ENCODE measurements at regions not wholly inside any gene's neighbourhood (a gene's known extent, or its start where the extent isn't known, plus 50 kb on each side); places are given as distances from the start of the nearest gene placed in this dataset.

GRCh38 chr10:62610649-62611229 lies 193.8 kb upstream of the ADO start:
- no peaks in the 10 kb centered on the region for H3K9me3 ChIP-seq

GRCh38 chr10:62613424-62613823 lies 191.1 kb upstream of the ADO start:
- in situ Hi-C loops (cut with MboI; ENCODE audit: low sequenced_read_pairs in 4 of 4): loop anchor here in 3 of 4 donors (5.0 to 25.0 kb wide), 4 partner anchors 209 to 474 kb away; no protein-coding TSS in a partner anchor

More at GRCh38 chr10:62610649-62611229, 193.8 kb upstream of the ADO start:
- Histone ChIP-seq H3K27me3 (no peaks in the 10 kb centered on the region), H3K4me1 (no peaks in the 10 kb centered on the region), H3K36me3 (no peaks in the 10 kb centered on the region), H3K27ac (no peak overlapping the region), H3K4me3 (no peak overlapping the region)
- ATAC-seq: no peak
- in situ Hi-C loops (cut with MboI; ENCODE audit: low sequenced_read_pairs in 4 of 4): loop anchor here in 3 of 4 donors (5.0 to 25.0 kb wide), 4 partner anchors 212 to 477 kb away; no protein-coding TSS in a partner anchor
- intact Hi-C loops (cut with DNase I; ENCODE audit: low total_unique reads): loop anchor here (1.0 to 5.0 kb wide), 2 partner anchors 207 to 474 kb away; partner anchors contain the start of gene EGR2
- TF ChIP-seq CTCF (IDR thresholded peaks at IDR 0.05 in 4 of 5, conservative IDR thresholded peaks at IDR 0.05 in 1 of 5): peak in 4 of 5 experiments; percentile 49 to 61 (median 54)
- TF ChIP-seq POLR2A (IDR thresholded peaks at IDR 0.05): no peak
- peak in 1 of 2 donors; percentile 23 for DNase-seq

GRCh38 chr10:62613859-62614258 lies 190.7 kb upstream of the ADO start:
- no peak for DNase-seq
- no peaks in the 10 kb centered on the region for H3K27me3 ChIP-seq
- ATAC-seq: no peak
- no peak overlapping the region for H3K27ac ChIP-seq
- intact Hi-C loops (cut with DNase I; ENCODE audit: low total_unique reads): loop anchor here (5.0 kb wide), 1 partner anchor 203 kb away; the partner anchor contains the start of gene EGR2
- H3K9me3 ChIP-seq: no peaks in the 10 kb centered on the region
- no peaks in the 10 kb centered on the region for H3K4me1 ChIP-seq
- TF ChIP-seq CTCF (IDR thresholded peaks at IDR 0.05 in 4 of 5, conservative IDR thresholded peaks at IDR 0.05 in 1 of 5) (no peak), POLR2A (IDR thresholded peaks at IDR 0.05) (no peak)
- H3K4me3 ChIP-seq: no peak overlapping the region
- in situ Hi-C loops (cut with MboI; ENCODE audit: low sequenced_read_pairs in 4 of 4): loop anchor here in 3 of 4 donors (5.0 to 25.0 kb wide), 4 partner anchors 208 to 473 kb away; no protein-coding TSS in a partner anchor
- no peaks in the 10 kb centered on the region for H3K36me3 ChIP-seq

More at GRCh38 chr10:62613424-62613823, 191.1 kb upstream of the ADO start:
- Histone ChIP-seq H3K27ac (no peak overlapping the region), H3K27me3 (no peaks in the 10 kb centered on the region), H3K9me3 (no peaks in the 10 kb centered on the region), H3K4me3 (no peak overlapping the region), H3K36me3 (no peaks in the 10 kb centered on the region), H3K4me1 (no peaks in the 10 kb centered on the region)
- DNase-seq: no peak
- ATAC-seq: no peak
- intact Hi-C loops (cut with DNase I; ENCODE audit: low total_unique reads): loop anchor here (5.0 kb wide), 1 partner anchor 204 kb away; the partner anchor contains the start of gene EGR2
- TF ChIP-seq POLR2A (IDR thresholded peaks at IDR 0.05) (no peak), CTCF (IDR thresholded peaks at IDR 0.05 in 4 of 5, conservative IDR thresholded peaks at IDR 0.05 in 1 of 5) (no peak)

- no peaks in the 10 kb centered on the region for H3K9me3 ChIP-seq
- TF ChIP-seq CTCF (IDR thresholded peaks at IDR 0.05 in 4 of 5, conservative IDR thresholded peaks at IDR 0.05 in 1 of 5) (no peak), POLR2A (IDR thresholded peaks at IDR 0.05) (no peak)
- H3K36me3 ChIP-seq: no peaks in the 10 kb centered on the region
- no peak overlapping the region for H3K4me3 ChIP-seq
- no peaks in the 10 kb centered on the region for H3K4me1 ChIP-seq
- DNase-seq (peak in 1 of 2 donors; percentile 16), ATAC-seq (peak in 1 of 2 donors; percentile 36)
- in situ Hi-C loops (cut with MboI; ENCODE audit: low sequenced_read_pairs in 4 of 4) (loop anchor here in 3 of 4 donors (5.0 to 25.0 kb wide), 4 partner anchors 208 to 473 kb away; no protein-coding TSS in a partner anchor), intact Hi-C loops (cut with DNase I; ENCODE audit: low total_unique reads) (loop anchor here (5.0 kb wide), 1 partner anchor 203 kb away; the partner anchor contains the start of gene EGR2)
- no peak overlapping the region for H3K27ac ChIP-seq
- H3K27me3 ChIP-seq: no peaks in the 10 kb centered on the region
Observed at GRCh38 chr10:62614389-62615157, 189.9 kb upstream of the ADO start.

Measured in gastrocnemius medialis (tissue), 4 donors.